ENCODE measurements at regions not wholly inside any gene's neighbourhood (a gene's known extent, or its start where the extent isn't known, plus 50 kb on each side); places are given as distances from the start of the nearest gene placed in this dataset.

GRCh38 chr2:195521589-195521988 is 135.4 kb upstream of the SLC39A10 start:
- Histone ChIP-seq H2AFZ (no peak overlapping the region), H3F3A (ENCODE audit: insufficient read depth, low read depth) (no peaks in the 10 kb centered on the region), H3K9me3 (ENCODE audit: insufficient read depth, low read depth) (no peaks in the 10 kb centered on the region), H3K4me2 (no peak overlapping the region), H3K27ac (no peak overlapping the region), H3K27me3 (ENCODE audit: insufficient read depth, low read depth) (no peaks in the 10 kb centered on the region), H3K79me2 (ENCODE audit: low read depth) (no peaks in the 10 kb centered on the region), H3K9me2 (ENCODE audit: insufficient read depth) (no peaks in the 10 kb centered on the region), H4K20me1 (ENCODE audit: insufficient read depth) (no peaks in the 10 kb centered on the region), H3K4me1 (replicated peaks; ENCODE audit: insufficient read depth) (no peaks in the 10 kb centered on the region), H3K36me3 (ENCODE audit: low read depth) (no peaks in the 10 kb centered on the region), H3K4me3 (no peak overlapping the region)
- intact Hi-C loops (cut with micrococcal nuclease; ENCODE audit: unreplicated experiment) = loop anchor here (5.0 kb wide), 2 partner anchors 41 to 771 kb away; no protein-coding TSS in a partner anchor
- ChIA-PET POLR2A (ENCODE audit: unreplicated experiment) (no interaction called here), CTCF (no interaction called here)
- no TSS peak for BruUV-seq (replicated peaks)
- no peak for TF ChIP-seq CTCF (conservative IDR thresholded peaks at IDR 0.05)
- TF ChIP-seq EZH2 (IDR thresholded peaks at IDR 0.05; ENCODE audit: low read depth) = no peak
- no peak for DNase-seq

GRCh38 chr2:195520671-195521155 is 136.3 kb upstream of the SLC39A10 start:
- no peaks in the 10 kb centered on the region for H3K79me2 ChIP-seq (ENCODE audit: low read depth)
- H3K9me3 ChIP-seq (ENCODE audit: insufficient read depth, low read depth) = no peaks in the 10 kb centered on the region
- no peak overlapping the region for H3K4me2 ChIP-seq
- peak; percentile 57 to 69 for DNase-seq
- no peaks in the 10 kb centered on the region for H3F3A ChIP-seq (ENCODE audit: insufficient read depth, low read depth)
- no peaks in the 10 kb centered on the region for H3K36me3 ChIP-seq (ENCODE audit: low read depth)
- intact Hi-C loops (cut with micrococcal nuclease; ENCODE audit: unreplicated experiment) = loop anchor here (1.0 to 5.0 kb wide), 3 partner anchors 42 to 772 kb away; no protein-coding TSS in a partner anchor
- no peaks in the 10 kb centered on the region for H4K20me1 ChIP-seq (ENCODE audit: insufficient read depth)
- ChIA-PET POLR2A (ENCODE audit: unreplicated experiment) (interaction anchor here (0.5 kb wide), 1 partner anchor 204 kb away, joined by 9 read pairs; no protein-coding TSS in a partner anchor), CTCF (no interaction called here)
- no peaks in the 10 kb centered on the region for H3K9me2 ChIP-seq (ENCODE audit: insufficient read depth)
- H2AFZ ChIP-seq = no peak overlapping the region
- no peak overlapping the region for H3K4me3 ChIP-seq
- H3K27me3 ChIP-seq (ENCODE audit: insufficient read depth, low read depth) = no peaks in the 10 kb centered on the region
- H3K4me1 ChIP-seq (replicated peaks; ENCODE audit: insufficient read depth) = no peaks in the 10 kb centered on the region
- BruUV-seq (replicated peaks) = no TSS peak
- H3K27ac ChIP-seq = no peak overlapping the region
- TF ChIP-seq EZH2 (IDR thresholded peaks at IDR 0.05; ENCODE audit: low read depth) (no peak), CTCF (conservative IDR thresholded peaks at IDR 0.05) (no peak)

- no peak overlapping the region for H3K27ac ChIP-seq
These were observed 141.5 kb upstream of the SLC39A10 start for GRCh38 chr2:195515551-195515950.

More at GRCh38 chr2:195515551-195515950, 141.5 kb upstream of the SLC39A10 start:
- DNase-seq = no peak
- TF ChIP-seq CTCF (conservative IDR thresholded peaks at IDR 0.05) (no peak), EZH2 (IDR thresholded peaks at IDR 0.05; ENCODE audit: low read depth) (no peak)
- intact Hi-C loops (cut with micrococcal nuclease; ENCODE audit: unreplicated experiment) = no loop called here
- Histone ChIP-seq H3K9me3 (ENCODE audit: insufficient read depth, low read depth) (no peaks in the 10 kb centered on the region), H3K36me3 (ENCODE audit: low read depth) (no peaks in the 10 kb centered on the region), H3K79me2 (ENCODE audit: low read depth) (no peaks in the 10 kb centered on the region), H3K4me3 (no peak overlapping the region), H3K27me3 (ENCODE audit: insufficient read depth, low read depth) (no peaks in the 10 kb centered on the region), H4K20me1 (ENCODE audit: insufficient read depth) (no peaks in the 10 kb centered on the region), H3K9me2 (ENCODE audit: insufficient read depth) (no peaks in the 10 kb centered on the region), H3K4me2 (no peak overlapping the region), H3F3A (ENCODE audit: insufficient read depth, low read depth) (no peaks in the 10 kb centered on the region), H2AFZ (no peak overlapping the region), H3K4me1 (replicated peaks; ENCODE audit: insufficient read depth) (no peaks in the 10 kb centered on the region)
- ChIA-PET CTCF (no interaction called here), POLR2A (ENCODE audit: unreplicated experiment) (no interaction called here)
- no TSS peak for BruUV-seq (replicated peaks)

Measured in PC-9 (cell line).